K562 (cell line): ENCODE measurements at regions not wholly inside any gene's neighbourhood (a gene's known extent, or its start where the extent isn't known, plus 50 kb on each side); places are given as distances from the start of the nearest gene placed in this dataset.

Experiments
- ATAC-seq: fragments of 200-7000 bp; cut with Tn5 transposase; 3 replicates; pipeline ENCODE4 v1.9.1; 2020; ENCODE audit warnings: moderate library complexity
- BruUV-seq: library from RNA; stranded (reverse); fragments of 400-500 nt; replicated peaks from 2 replicates; lab custom pipeline; 2021; lab: Mats Ljungman, UMichigan
- CTCF ChIA-PET: fragments of 300-600 bp; formaldehyde crosslinking; extraction: SDS; loops from one replicate; lab custom pipeline; 2021; ENCODE audit warnings: low intra/inter-chr PET ratio; lab: Yijun Ruan, JAX
- POLR2A ChIA-PET: fragments of 300-600, 350-650 bp; sonication (Branson Sonifier 250); formaldehyde crosslinking; extraction: SDS; loops from one replicate; lab custom pipeline; 2021; ENCODE audit warnings: antibody characterized with exemption, inconsistent platforms; lab: Yijun Ruan, JAX
- DNase-seq, 4 experiments: peaks; one replicate each; pipeline versions ENCODE4 v3.0.0 to v3.0.0-alpha.2; 2011 to 2018; ENCODE audit warnings: low spot score in 3 of 4, mixed read lengths in 3 of 4; ENCODE audit errors: extremely low read depth in 1 of 4
- FAIRE-seq: peaks from 2 replicates; lab custom pipeline; 2011; peaks lifted over from hg19 to GRCh38; lab: Jason Lieb, UNC
- H2AFZ ChIP-seq: 2 replicates; pipeline ENCODE4 v1.6.0; 2011; ENCODE audit warnings: low read depth, low read length, control low read depth, inconsistent platforms
- H3K27ac ChIP-seq: fragments of 200-600 bp; 3 replicates; pipeline ENCODE4 v1.8.0; 2011; ENCODE audit warnings: low read depth, mild to moderate bottlenecking, control low read depth, inconsistent platforms, low read length, moderate library complexity, mixed read lengths; ENCODE audit errors: extremely low read depth
- H3K27me3 ChIP-seq, 2 experiments: fragments of 300-600 bp in 1 of 2; 2 replicates in 1 of 2; 3 replicates in 1 of 2; pipeline versions ENCODE4 v1.6.0 to v1.8.0; 2011; ENCODE audit warnings: inconsistent platforms in 2 of 2, low read length in 2 of 2, mild to moderate bottlenecking in 1 of 2, mixed read lengths in 1 of 2, moderate library complexity in 1 of 2; ENCODE audit not compliant: control insufficient read depth in 2 of 2, insufficient read depth in 2 of 2
- H3K36me3 ChIP-seq: fragments of 300-600 bp; 3 replicates; pipeline ENCODE4 v1.8.0; 2011; ENCODE audit warnings: mild to moderate bottlenecking, low read length, inconsistent platforms; ENCODE audit not compliant: control insufficient read depth, insufficient read depth
- H3K4me1 ChIP-seq, 2 experiments: fragments of 200-600 bp in 1 of 2; replicated peaks in 1 of 2; 2 replicates in 1 of 2; 3 replicates in 1 of 2; pipeline versions ENCODE4 v1.5.1 to v1.8.0; 2011; ENCODE audit warnings: inconsistent platforms in 2 of 2, low read length in 2 of 2, mild to moderate bottlenecking in 1 of 2, mixed read lengths in 1 of 2, moderate library complexity in 1 of 2; ENCODE audit not compliant: control insufficient read depth in 2 of 2, insufficient read depth in 2 of 2
- H3K4me2 ChIP-seq: 2 replicates; pipeline ENCODE4 v1.6.1; 2011; ENCODE audit warnings: low read length, control low read depth, inconsistent platforms, mixed read lengths; ENCODE audit not compliant: insufficient read depth
- H3K4me3 ChIP-seq: fragments of 200-600 bp; sonication (generic), shearing (Covaris generic); 2 replicates; pipeline ENCODE4 v1.5.1; 2016; ENCODE audit warnings: control low read depth, inconsistent platforms
- H3K79me2 ChIP-seq: fragments of 200-600 bp; 3 replicates; pipeline ENCODE4 v1.8.0; 2011; ENCODE audit warnings: low read length, inconsistent platforms; ENCODE audit not compliant: control insufficient read depth, insufficient read depth
- H3K9ac ChIP-seq, 2 experiments: 2 replicates each; pipeline versions ENCODE4 v1.6.0 to v1.6.1; 2011; ENCODE audit warnings: low read depth in 2 of 2, low read length in 2 of 2, control low read depth in 1 of 2, inconsistent platforms in 1 of 2, mild to moderate bottlenecking in 1 of 2, mixed read lengths in 1 of 2; ENCODE audit not compliant: insufficient read depth in 1 of 2
- H3K9me1 ChIP-seq: one replicate; pipeline ENCODE4 v1.6.0; 2011; ENCODE audit warnings: inconsistent platforms, mild to moderate bottlenecking, low read length, moderate library complexity; ENCODE audit not compliant: control insufficient read depth, insufficient read depth
- H3K9me3 ChIP-seq: replicated peaks from 2 replicates; pipeline ENCODE4 v1.5.1; 2011; ENCODE audit warnings: low read depth, low read length, inconsistent platforms; ENCODE audit not compliant: control insufficient read depth, insufficient read depth
- H4K20me1 ChIP-seq: replicated peaks from 2 replicates; pipeline ENCODE4 v1.6.1; 2011; ENCODE audit warnings: low read length, inconsistent platforms, mixed read lengths; ENCODE audit not compliant: control insufficient read depth, insufficient read depth
- ADNP ChIP-seq: fragments of 200-800 bp; sonication (Bioruptor generic); IDR thresholded peaks from 2 replicates; pipeline ENCODE4 v1.6.1; 2016; ENCODE audit warnings: missing genetic modification characterization, missing compliant biosample characterization
- PURB ChIP-seq: sonication (generic); formaldehyde crosslinking; IDR thresholded peaks from 2 replicates; pipeline ENCODE4 v1.9.0; 2021; ENCODE audit warnings: low read depth, mild to moderate bottlenecking, missing genetic modification reagents
- RAD21 ChIP-seq, 2 experiments: fragments of 250-450 bp in 1 of 2; fragments of 450-650 bp in 1 of 2; sonication (Bioruptor Pico) in 1 of 2; formaldehyde crosslinking in 1 of 2; IDR thresholded peaks in 1 of 2; conservative IDR thresholded peaks in 1 of 2; 2 replicates each; pipeline versions ENCODE4 v1.4.0 to v1.8.0; 2020 to 2022; ENCODE audit warnings: mild to moderate bottlenecking in 2 of 2, moderate library complexity in 1 of 2
- ZNF134 ChIP-seq: fragments of 250-450 bp; sonication (Bioruptor Pico); conservative IDR thresholded peaks from 2 replicates; pipeline ENCODE4 v1.4.0; 2020
- WGBS: fragments of 100-300 bp; shearing (Covaris generic); methylation state at CpG from one replicate; pipeline ENCODE4 v1.1.6; 2016; ENCODE audit warnings: low coverage, mixed read lengths; ENCODE audit not compliant: insufficient coverage; ENCODE audit errors: missing lambda C conversion rate; 5-methylcytosine and 5-hydroxymethylcytosine counted together
- in situ Hi-C: fragments of 300-500 bp; cut with MboI; formaldehyde crosslinking; loops from 4 replicates; pipeline ENCODE4 v1.15.0; 2018; ENCODE audit warnings: inconsistent platforms, mixed read lengths
- intact Hi-C: fragments of 100-400 bp; cut with micrococcal nuclease; formaldehyde crosslinking; loops from 2 replicates; pipeline ENCODE4 v1.14.2; 2022
- TF ChIP-seq, protein P1 (sequence below), 3 experiments: IDR thresholded peaks in 2 of 3; conservative IDR thresholded peaks in 1 of 3; 2 replicates each; pipeline ENCODE4 v1.5.1; 2011 to 2012; ENCODE audit warnings: low read length in 3 of 3, mild to moderate bottlenecking in 3 of 3, control low read depth in 2 of 3, improper control_type of control experiment in 1 of 3, inconsistent platforms in 1 of 3, low read depth in 1 of 3, mixed read lengths in 1 of 3, moderate library complexity in 1 of 3; ENCODE audit not compliant: insufficient read depth in 2 of 3
- TF ChIP-seq, protein P2 (sequence below): sonication (generic); formaldehyde crosslinking; IDR thresholded peaks from 2 replicates; pipeline ENCODE4 v1.8.0; 2023; ENCODE audit warnings: missing genetic modification reagents, mild to moderate bottlenecking, borderline replicate concordance

DNA sequence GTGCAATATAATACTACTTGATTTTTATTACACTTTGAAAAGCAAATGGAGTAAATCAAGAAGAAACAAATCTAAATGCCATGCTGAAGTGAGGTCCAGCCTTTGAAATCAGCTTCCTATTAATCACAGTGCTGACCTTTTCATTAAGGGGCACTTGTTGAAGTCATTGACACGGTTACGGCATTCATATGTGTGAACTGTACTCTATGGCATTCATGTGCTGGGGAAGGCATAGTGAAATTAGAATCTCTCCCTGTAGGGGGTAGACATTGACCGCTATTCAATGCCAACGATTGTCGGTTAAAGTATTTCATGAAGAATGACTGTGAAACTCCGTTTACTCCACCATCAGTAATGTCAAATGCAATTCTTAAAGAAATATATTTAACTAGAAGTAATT is 296.1 kb upstream of the SEMA3A start:
- Histone ChIP-seq H3K4me2 (no peak overlapping the region), H3K4me3 (no peak overlapping the region), H3K9me1 (no peaks in the 10 kb centered on the region), H3K27ac (no peak overlapping the region), H3K4me1 (no peaks in the 10 kb centered on the region), H3K36me3 (no peaks in the 10 kb centered on the region), H2AFZ (no peak overlapping the region), H4K20me1 (no peaks in the 10 kb centered on the region), H3K9ac (no peak overlapping the region), H3K27me3 (no peaks in the 10 kb centered on the region), H3K79me2 (no peaks in the 10 kb centered on the region), H3K9me3 (no peaks in the 10 kb centered on the region)
- DNase-seq (peak in 3 of 4 experiments; percentile 12 to 20 (median 14)), ATAC-seq (peak; percentile 71; the same call in 2 of the 3 replicates), FAIRE-seq (no peak)
- in situ Hi-C loops (loop anchor here (10.0 kb wide), 1 partner anchor 524 kb away; no protein-coding TSS in a partner anchor), intact Hi-C loops (loop anchor here (1.0 to 10.0 kb wide), 2 partner anchors 424 to 531 kb away; no protein-coding TSS in a partner anchor)
- WGBS = 3% methylated on average over 6 of the region's 6 CpGs
- ChIA-PET CTCF (interaction anchor here (0.8 to 3.6 kb wide), 2 partner anchors 495 to 532 kb away, joined by 3 to 38 read pairs; no protein-coding TSS in a partner anchor), POLR2A (no interaction called here)
- no TSS peak for BruUV-seq
- no peak for TF ChIP-seq ADNP
- no peak for TF ChIP-seq ZNF134 (CRISPR knock-in tag)
- peak; percentile 74 to 78 for TF ChIP-seq RAD21 (CRISPR knock-in tag; conservative IDR thresholded peaks at IDR 0.05 in 1 of 2, IDR thresholded peaks at IDR 0.05 in 1 of 2)
- TF ChIP-seq, protein P1, sequence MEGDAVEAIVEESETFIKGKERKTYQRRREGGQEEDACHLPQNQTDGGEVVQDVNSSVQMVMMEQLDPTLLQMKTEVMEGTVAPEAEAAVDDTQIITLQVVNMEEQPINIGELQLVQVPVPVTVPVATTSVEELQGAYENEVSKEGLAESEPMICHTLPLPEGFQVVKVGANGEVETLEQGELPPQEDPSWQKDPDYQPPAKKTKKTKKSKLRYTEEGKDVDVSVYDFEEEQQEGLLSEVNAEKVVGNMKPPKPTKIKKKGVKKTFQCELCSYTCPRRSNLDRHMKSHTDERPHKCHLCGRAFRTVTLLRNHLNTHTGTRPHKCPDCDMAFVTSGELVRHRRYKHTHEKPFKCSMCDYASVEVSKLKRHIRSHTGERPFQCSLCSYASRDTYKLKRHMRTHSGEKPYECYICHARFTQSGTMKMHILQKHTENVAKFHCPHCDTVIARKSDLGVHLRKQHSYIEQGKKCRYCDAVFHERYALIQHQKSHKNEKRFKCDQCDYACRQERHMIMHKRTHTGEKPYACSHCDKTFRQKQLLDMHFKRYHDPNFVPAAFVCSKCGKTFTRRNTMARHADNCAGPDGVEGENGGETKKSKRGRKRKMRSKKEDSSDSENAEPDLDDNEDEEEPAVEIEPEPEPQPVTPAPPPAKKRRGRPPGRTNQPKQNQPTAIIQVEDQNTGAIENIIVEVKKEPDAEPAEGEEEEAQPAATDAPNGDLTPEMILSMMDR (IDR thresholded peaks at IDR 0.05 in 2 of 3, conservative IDR thresholded peaks at IDR 0.05 in 1 of 3; ENCODE audit: insufficient read depth in 2 of 3, low read depth in 1 of 3, low read length in 3 of 3) = peak in 2 of 3 experiments; percentile 10 to 45; a peak in 4 of 6 replicates
- no peak for TF ChIP-seq PURB (CRISPR knock-in tag)
- TF ChIP-seq, protein P2, sequence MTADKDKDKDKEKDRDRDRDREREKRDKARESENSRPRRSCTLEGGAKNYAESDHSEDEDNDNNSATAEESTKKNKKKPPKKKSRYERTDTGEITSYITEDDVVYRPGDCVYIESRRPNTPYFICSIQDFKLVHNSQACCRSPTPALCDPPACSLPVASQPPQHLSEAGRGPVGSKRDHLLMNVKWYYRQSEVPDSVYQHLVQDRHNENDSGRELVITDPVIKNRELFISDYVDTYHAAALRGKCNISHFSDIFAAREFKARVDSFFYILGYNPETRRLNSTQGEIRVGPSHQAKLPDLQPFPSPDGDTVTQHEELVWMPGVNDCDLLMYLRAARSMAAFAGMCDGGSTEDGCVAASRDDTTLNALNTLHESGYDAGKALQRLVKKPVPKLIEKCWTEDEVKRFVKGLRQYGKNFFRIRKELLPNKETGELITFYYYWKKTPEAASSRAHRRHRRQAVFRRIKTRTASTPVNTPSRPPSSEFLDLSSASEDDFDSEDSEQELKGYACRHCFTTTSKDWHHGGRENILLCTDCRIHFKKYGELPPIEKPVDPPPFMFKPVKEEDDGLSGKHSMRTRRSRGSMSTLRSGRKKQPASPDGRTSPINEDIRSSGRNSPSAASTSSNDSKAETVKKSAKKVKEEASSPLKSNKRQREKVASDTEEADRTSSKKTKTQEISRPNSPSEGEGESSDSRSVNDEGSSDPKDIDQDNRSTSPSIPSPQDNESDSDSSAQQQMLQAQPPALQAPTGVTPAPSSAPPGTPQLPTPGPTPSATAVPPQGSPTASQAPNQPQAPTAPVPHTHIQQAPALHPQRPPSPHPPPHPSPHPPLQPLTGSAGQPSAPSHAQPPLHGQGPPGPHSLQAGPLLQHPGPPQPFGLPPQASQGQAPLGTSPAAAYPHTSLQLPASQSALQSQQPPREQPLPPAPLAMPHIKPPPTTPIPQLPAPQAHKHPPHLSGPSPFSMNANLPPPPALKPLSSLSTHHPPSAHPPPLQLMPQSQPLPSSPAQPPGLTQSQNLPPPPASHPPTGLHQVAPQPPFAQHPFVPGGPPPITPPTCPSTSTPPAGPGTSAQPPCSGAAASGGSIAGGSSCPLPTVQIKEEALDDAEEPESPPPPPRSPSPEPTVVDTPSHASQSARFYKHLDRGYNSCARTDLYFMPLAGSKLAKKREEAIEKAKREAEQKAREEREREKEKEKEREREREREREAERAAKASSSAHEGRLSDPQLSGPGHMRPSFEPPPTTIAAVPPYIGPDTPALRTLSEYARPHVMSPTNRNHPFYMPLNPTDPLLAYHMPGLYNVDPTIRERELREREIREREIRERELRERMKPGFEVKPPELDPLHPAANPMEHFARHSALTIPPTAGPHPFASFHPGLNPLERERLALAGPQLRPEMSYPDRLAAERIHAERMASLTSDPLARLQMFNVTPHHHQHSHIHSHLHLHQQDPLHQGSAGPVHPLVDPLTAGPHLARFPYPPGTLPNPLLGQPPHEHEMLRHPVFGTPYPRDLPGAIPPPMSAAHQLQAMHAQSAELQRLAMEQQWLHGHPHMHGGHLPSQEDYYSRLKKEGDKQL (CRISPR knock-in tag) = no peak
